ENCODE measurements at regions not wholly inside any gene's neighbourhood (a gene's known extent, or its start where the extent isn't known, plus 50 kb on each side); places are given as distances from the start of the nearest gene placed in this dataset.
A peak's percentile ranks its signal among the peaks of the same experiment; 100 is the strongest.

DNA sequence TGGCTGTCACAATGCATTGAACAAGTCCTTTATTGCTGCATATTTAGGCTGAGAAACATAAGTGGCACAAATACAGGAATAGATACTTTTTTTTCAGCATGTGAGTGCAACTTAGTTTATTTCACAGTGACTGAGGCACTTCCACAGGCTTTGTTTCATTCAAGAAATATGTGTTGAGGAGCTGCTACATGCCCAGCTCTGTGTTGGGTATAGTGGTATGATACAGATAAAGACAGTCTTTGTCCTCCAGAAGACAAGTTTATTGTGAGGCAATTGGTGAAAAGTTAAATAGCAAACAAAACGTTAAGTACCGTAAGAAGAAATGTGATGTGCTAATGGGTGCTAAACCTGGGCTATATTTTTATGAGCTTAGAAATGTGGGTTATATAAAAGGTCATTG is 186.4 kb downstream of the SPRY1 start:
- Histone ChIP-seq H3K36me3 (ENCODE audit: control insufficient read depth, insufficient read depth, low read length) (no peaks in the 10 kb centered on the region), H3K9me3 (replicated peaks; ENCODE audit: control insufficient read depth, low read depth, low read length) (peaks cover 10% of the 10 kb centered on the region), H3K4me3 (ENCODE audit: low read length) (no peak overlapping the region), H3K27ac (ENCODE audit: low read length) (no peak overlapping the region), H3K4me1 (ENCODE audit: control insufficient read depth, insufficient read depth, low read length) (peaks cover 4% of the 10 kb centered on the region), H3K27me3 (ENCODE audit: control insufficient read depth, insufficient read depth, low read length) (no peaks in the 10 kb centered on the region)
- DNase-seq, result no peak
- no CpG with 5 or more reads among the region's 2 CpGs for WGBS (ENCODE audit: insufficient coverage)

DNA sequence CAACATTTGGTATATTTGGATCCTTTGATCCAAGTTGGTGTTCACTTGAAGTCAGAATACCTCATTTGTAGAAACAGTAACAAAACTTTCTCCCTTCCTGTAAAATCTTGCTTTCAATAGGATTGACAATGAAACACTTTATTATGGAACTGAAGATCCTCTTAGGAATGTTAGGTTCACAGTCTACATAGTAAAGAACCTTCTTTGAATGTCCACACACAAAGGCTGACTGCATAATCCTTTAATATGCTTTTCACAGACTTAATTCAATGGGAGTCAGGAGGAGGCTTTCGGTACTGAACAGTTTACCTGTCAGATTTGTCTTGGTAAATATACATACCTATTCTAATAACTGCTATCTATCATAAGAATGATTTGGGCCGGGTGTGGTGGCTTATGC is 188.5 kb downstream of the SPRY1 start:
- no peak for DNase-seq
- H3K36me3 ChIP-seq (ENCODE audit: control insufficient read depth, insufficient read depth, low read length), result no peaks in the 10 kb centered on the region
- H3K27me3 ChIP-seq (ENCODE audit: control insufficient read depth, insufficient read depth, low read length), result no peaks in the 10 kb centered on the region
- H3K9me3 ChIP-seq (replicated peaks; ENCODE audit: control insufficient read depth, low read depth, low read length), result peaks cover 10% of the 10 kb centered on the region
- no peak overlapping the region for H3K4me3 ChIP-seq (ENCODE audit: low read length)
- H3K4me1 ChIP-seq (ENCODE audit: control insufficient read depth, insufficient read depth, low read length), result peaks cover 12% of the 10 kb centered on the region
- no peak overlapping the region for H3K27ac ChIP-seq (ENCODE audit: low read length)
- no CpG with 5 or more reads among the region's 2 CpGs for WGBS (ENCODE audit: insufficient coverage)

DNA sequence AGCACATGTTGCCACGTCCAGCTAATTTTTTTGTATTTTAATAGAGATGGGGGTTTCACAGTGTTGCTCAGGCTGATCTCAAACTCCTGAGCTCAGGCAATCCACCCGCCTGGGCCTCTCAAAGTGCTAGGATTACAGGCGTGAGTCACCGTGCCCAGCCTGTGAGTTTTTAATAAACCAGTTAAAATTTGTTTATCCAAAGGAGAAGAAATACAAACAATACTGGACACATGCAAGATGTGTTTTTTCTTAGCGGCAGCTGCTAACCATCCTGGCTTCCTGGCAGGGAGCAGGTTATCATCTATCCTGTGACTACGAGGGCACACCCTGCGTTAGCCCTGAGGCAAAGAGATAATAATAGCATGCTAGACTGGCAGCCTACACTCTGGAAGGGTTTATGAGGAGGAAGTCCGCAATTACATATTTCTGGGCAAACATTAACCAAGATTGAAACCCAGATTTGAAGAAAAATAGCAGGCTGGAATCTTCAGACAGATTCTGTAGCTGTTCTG is 191.4 kb downstream of the SPRY1 start:
- WGBS (ENCODE audit: insufficient coverage), result 90% methylated on average over 3 of the region's 8 CpGs
- H3K4me3 ChIP-seq (ENCODE audit: low read length), result no peak overlapping the region
- peaks cover 12% of the 10 kb centered on the region for H3K4me1 ChIP-seq (ENCODE audit: control insufficient read depth, insufficient read depth, low read length)
- H3K36me3 ChIP-seq (ENCODE audit: control insufficient read depth, insufficient read depth, low read length), result no peaks in the 10 kb centered on the region
- no peaks in the 10 kb centered on the region for H3K9me3 ChIP-seq (replicated peaks; ENCODE audit: control insufficient read depth, low read depth, low read length)
- no peaks in the 10 kb centered on the region for H3K27me3 ChIP-seq (ENCODE audit: control insufficient read depth, insufficient read depth, low read length)
- DNase-seq, result peak; percentile 52
- peak overlapping the region; percentile 82 for H3K27ac ChIP-seq (ENCODE audit: low read length)

DNA sequence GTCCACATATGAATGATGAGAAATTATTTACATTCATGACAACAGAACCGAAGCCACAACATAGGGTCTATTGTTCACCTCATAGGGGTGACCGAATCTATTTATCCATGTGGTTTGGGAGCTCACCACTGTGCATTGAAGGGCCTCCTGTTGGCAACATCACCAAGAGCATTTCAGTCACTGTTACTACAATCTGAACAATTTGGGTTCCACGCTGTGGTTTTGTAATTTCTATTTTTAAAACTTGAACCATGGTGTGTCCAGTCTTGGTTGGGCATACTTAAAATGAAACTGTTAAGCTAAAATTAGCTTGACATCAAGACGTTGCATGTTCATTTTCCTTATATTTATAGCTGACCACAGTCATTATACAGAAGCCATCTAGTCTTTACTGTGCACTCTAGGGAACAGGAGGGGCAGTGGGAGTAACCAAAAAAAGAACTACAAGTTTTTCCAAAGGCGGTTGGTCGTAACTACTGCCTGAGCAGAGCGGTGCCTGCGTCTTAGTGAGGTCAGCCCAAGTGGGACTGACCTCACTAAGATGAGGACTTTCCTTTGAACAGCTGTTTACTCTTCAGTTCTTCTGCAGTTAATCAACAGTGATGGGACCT is 192.1 kb downstream of the SPRY1 start:
- Histone ChIP-seq H3K4me3 (ENCODE audit: low read length) (no peak overlapping the region), H3K27ac (ENCODE audit: low read length) (peak overlapping the region; percentile 82), H3K4me1 (ENCODE audit: control insufficient read depth, insufficient read depth, low read length) (peaks cover 12% of the 10 kb centered on the region), H3K36me3 (ENCODE audit: control insufficient read depth, insufficient read depth, low read length) (no peaks in the 10 kb centered on the region), H3K27me3 (ENCODE audit: control insufficient read depth, insufficient read depth, low read length) (no peaks in the 10 kb centered on the region), H3K9me3 (replicated peaks; ENCODE audit: control insufficient read depth, low read depth, low read length) (no peaks in the 10 kb centered on the region)
- WGBS (ENCODE audit: insufficient coverage), result 55% methylated on average over 4 of the region's 8 CpGs
- DNase-seq, result peak; percentile 71

DNA sequence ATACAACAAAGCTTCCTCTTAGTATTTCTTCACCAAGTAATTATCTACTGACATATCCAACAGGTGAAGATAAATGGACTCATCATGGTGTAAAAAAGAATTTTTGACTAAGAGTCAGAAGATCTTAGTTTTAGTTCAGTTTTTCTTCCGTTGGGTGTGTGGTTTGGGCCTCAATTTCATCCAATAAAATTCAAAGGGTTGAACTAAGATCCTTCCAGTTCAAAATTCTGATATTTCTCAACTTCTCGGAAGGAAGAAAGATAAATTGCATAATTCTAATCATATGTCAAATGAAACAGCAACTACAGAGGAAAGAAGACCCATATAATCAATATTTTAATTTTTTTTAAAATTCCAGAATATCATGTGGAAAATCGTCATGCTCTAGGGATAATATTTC is 192.7 kb downstream of the SPRY1 start:
- DNase-seq, result no peak
- Histone ChIP-seq H3K27ac (ENCODE audit: low read length) (peak overlapping the region; percentile 82), H3K36me3 (ENCODE audit: control insufficient read depth, insufficient read depth, low read length) (no peaks in the 10 kb centered on the region), H3K9me3 (replicated peaks; ENCODE audit: control insufficient read depth, low read depth, low read length) (no peaks in the 10 kb centered on the region), H3K4me3 (ENCODE audit: low read length) (no peak overlapping the region), H3K27me3 (ENCODE audit: control insufficient read depth, insufficient read depth, low read length) (no peaks in the 10 kb centered on the region), H3K4me1 (ENCODE audit: control insufficient read depth, insufficient read depth, low read length) (peaks cover 12% of the 10 kb centered on the region)
- WGBS (ENCODE audit: insufficient coverage), result no CpG with 5 or more reads among the region's 3 CpGs

DNA sequence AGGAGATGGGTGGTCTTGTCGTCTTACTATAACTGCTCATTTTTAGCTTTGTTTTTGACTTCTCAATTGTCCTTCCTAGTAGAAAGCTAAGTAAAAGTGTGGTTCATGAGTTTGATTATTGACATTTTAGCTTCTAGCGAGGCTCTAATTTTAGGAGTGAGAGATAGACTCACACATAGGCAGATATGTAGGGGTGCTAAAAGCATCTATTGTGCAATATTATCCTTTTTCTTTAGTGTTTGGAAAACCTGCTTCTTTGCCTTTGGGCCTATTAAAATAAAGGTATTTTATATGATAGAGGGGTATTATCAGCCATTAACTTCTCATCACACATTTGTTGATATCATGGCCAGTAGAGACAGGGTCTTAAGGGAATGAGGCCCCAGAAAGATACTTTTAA is 195.3 kb downstream of the SPRY1 start:
- H3K27me3 ChIP-seq (ENCODE audit: control insufficient read depth, insufficient read depth, low read length), result no peaks in the 10 kb centered on the region
- H3K27ac ChIP-seq (ENCODE audit: low read length), result no peak overlapping the region
- no peak overlapping the region for H3K4me3 ChIP-seq (ENCODE audit: low read length)
- no peaks in the 10 kb centered on the region for H3K9me3 ChIP-seq (replicated peaks; ENCODE audit: control insufficient read depth, low read depth, low read length)
- WGBS (ENCODE audit: insufficient coverage), result no CpG with 5 or more reads among the region's 2 CpGs
- no peak for DNase-seq
- no peaks in the 10 kb centered on the region for H3K36me3 ChIP-seq (ENCODE audit: control insufficient read depth, insufficient read depth, low read length)
- H3K4me1 ChIP-seq (ENCODE audit: control insufficient read depth, insufficient read depth, low read length), result peaks cover 12% of the 10 kb centered on the region

DNA sequence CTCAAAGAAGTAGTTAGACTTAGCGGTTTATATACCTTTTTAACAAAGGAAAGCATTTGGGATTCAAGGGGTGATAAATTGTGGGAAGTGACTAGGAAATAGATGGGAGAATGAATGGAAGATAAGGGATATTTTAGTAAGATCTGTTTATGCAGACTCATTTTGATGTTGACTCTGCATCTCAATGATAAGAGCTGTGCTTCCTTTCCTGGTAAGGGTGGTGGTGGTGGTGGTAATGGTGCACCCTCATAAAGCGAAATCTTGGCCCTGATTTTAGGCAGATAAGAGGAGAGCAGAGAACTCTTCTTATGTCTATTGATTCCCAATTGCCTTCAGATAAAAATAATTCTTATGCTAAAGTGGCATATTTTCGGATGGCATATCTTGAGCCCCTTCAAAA is 197.1 kb downstream of the SPRY1 start:
- WGBS (ENCODE audit: insufficient coverage), result no CpG with 5 or more reads among the region's 3 CpGs
- Histone ChIP-seq H3K27me3 (ENCODE audit: control insufficient read depth, insufficient read depth, low read length) (no peaks in the 10 kb centered on the region), H3K9me3 (replicated peaks; ENCODE audit: control insufficient read depth, low read depth, low read length) (no peaks in the 10 kb centered on the region), H3K4me1 (ENCODE audit: control insufficient read depth, insufficient read depth, low read length) (peaks cover 3% of the 10 kb centered on the region), H3K27ac (ENCODE audit: low read length) (no peak overlapping the region), H3K4me3 (ENCODE audit: low read length) (no peak overlapping the region), H3K36me3 (ENCODE audit: control insufficient read depth, insufficient read depth, low read length) (no peaks in the 10 kb centered on the region)
- DNase-seq, result no peak

DNA sequence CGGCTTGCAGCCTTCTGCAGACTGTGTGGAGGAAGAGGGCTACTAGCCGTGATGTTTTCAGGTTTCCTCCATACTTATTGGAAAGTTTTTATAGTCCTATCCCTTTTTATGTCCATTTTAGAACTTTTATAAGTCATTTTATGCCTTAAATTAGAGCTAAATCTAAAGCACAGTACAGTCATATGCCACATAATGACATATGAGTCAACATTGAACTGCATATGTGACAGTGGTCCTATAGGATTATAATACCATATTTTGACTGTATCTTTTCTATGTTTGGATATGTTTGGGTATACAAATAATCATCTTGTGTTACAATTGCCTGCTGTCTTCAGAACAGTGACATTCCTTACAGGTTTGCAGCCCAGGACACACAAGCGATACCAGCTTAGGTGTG is 200.2 kb downstream of the SPRY1 start:
- no peak overlapping the region for H3K4me3 ChIP-seq (ENCODE audit: low read length)
- H3K9me3 ChIP-seq (replicated peaks; ENCODE audit: control insufficient read depth, low read depth, low read length), result no peaks in the 10 kb centered on the region
- H3K27ac ChIP-seq (ENCODE audit: low read length), result no peak overlapping the region
- no CpG with 5 or more reads among the region's 3 CpGs for WGBS (ENCODE audit: insufficient coverage)
- peaks cover 4% of the 10 kb centered on the region for H3K4me1 ChIP-seq (ENCODE audit: control insufficient read depth, insufficient read depth, low read length)
- H3K27me3 ChIP-seq (ENCODE audit: control insufficient read depth, insufficient read depth, low read length), result no peaks in the 10 kb centered on the region
- DNase-seq, result no peak
- H3K36me3 ChIP-seq (ENCODE audit: control insufficient read depth, insufficient read depth, low read length), result no peaks in the 10 kb centered on the region

DNA sequence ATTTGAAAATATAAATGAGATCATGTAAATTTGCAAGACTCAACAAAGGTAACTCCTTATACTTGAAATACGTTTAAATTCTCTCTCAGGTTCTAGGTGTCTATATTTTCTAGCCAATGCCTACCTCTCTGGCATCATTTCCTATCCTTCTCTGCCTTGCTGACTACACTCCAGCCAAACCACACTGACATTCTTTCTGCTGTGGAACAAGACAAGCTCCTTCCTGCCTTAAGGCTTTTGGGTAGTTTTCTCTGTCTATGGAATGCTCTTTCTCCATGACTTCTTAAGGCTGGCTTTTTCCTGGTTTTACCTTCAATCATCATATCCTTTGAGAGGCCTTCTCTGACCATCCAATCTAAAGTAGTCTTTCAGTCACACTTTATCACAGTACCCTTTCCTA is 201.0 kb downstream of the SPRY1 start:
- no peaks in the 10 kb centered on the region for H3K27me3 ChIP-seq (ENCODE audit: control insufficient read depth, insufficient read depth, low read length)
- no CpG with 5 or more reads among the region's 1 CpG for WGBS (ENCODE audit: insufficient coverage)
- H3K4me3 ChIP-seq (ENCODE audit: low read length), result no peak overlapping the region

DNA sequence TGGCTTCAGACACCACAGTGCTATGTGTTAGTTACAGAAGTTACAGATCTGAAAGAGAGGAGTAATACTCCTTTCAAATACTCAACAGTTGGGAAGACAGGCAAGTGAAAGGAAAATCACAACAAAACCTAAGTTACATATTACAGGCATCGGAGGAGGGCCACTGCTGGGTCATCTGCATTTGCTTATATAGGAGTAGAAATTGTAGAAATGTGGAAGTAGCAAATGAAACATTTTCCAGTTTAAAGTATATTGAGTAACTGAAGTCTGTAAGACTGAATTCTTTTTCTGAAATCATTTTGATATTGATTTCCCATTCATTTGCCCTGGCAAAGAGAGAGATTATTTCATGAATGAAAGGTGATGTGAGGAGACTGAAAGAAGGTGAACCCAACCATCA is 201.7 kb downstream of the SPRY1 start:
- Histone ChIP-seq H3K4me3 (ENCODE audit: low read length) (no peak overlapping the region), H3K36me3 (ENCODE audit: control insufficient read depth, insufficient read depth, low read length) (no peaks in the 10 kb centered on the region), H3K4me1 (ENCODE audit: control insufficient read depth, insufficient read depth, low read length) (peaks cover 4% of the 10 kb centered on the region), H3K9me3 (replicated peaks; ENCODE audit: control insufficient read depth, low read depth, low read length) (no peaks in the 10 kb centered on the region), H3K27ac (ENCODE audit: low read length) (no peak overlapping the region), H3K27me3 (ENCODE audit: control insufficient read depth, insufficient read depth, low read length) (no peaks in the 10 kb centered on the region)
- 100% methylated on average over 1 of the region's 1 CpG for WGBS (ENCODE audit: insufficient coverage)
- no peak for DNase-seq

More for the DNA sequence above, 201.0 kb downstream of the SPRY1 start:
- no peak for DNase-seq
- H3K4me1 ChIP-seq (ENCODE audit: control insufficient read depth, insufficient read depth, low read length), result peaks cover 4% of the 10 kb centered on the region
- no peaks in the 10 kb centered on the region for H3K36me3 ChIP-seq (ENCODE audit: control insufficient read depth, insufficient read depth, low read length)
- H3K27ac ChIP-seq (ENCODE audit: low read length), result no peak overlapping the region
- H3K9me3 ChIP-seq (replicated peaks; ENCODE audit: control insufficient read depth, low read depth, low read length), result no peaks in the 10 kb centered on the region

All from muscle of leg (tissue), 3 donors.